HEK293 (cell line): ENCODE measurements at regions not wholly inside any gene's neighbourhood (a gene's known extent, or its start where the extent isn't known, plus 50 kb on each side); places are given as distances from the start of the nearest gene placed in this dataset.
A peak's percentile ranks its signal among the peaks of the same experiment; 100 is the strongest.

ENCODE experiments used
- CTCF ChIA-PET: fragments of 350-600 bp; formaldehyde crosslinking; extraction: SDS; loops from one replicate; lab custom pipeline; 2021; ENCODE audit warnings: antibody characterized with exemption; lab: Yijun Ruan, JAX
- POLR2A ChIA-PET: fragments of 300-600 bp; formaldehyde crosslinking; extraction: SDS; loops from one replicate; lab custom pipeline; 2020; ENCODE audit warnings: antibody characterized with exemption, inconsistent platforms; lab: Yijun Ruan, JAX
- H3K27ac ChIP-seq: fragments of 200-500 bp; sonication (Bioruptor generic); 2 replicates; pipeline ENCODE4 v1.5.1; 2014; ENCODE audit warnings: low read depth, low read length, control low read depth, inconsistent platforms; ENCODE audit errors: extremely low read depth
- H3K36me3 ChIP-seq, 2 experiments: fragments of 200-500 bp in 1 of 2; sonication (Bioruptor generic) in 1 of 2; 1 replicate in 1 of 2; 2 replicates in 1 of 2; pipeline ENCODE4 v1.5.1; 2014 to 2017; ENCODE audit warnings: inconsistent platforms in 2 of 2, low read length in 2 of 2; ENCODE audit not compliant: control insufficient read depth in 2 of 2, insufficient read depth in 1 of 2
- H3K4me1 ChIP-seq: fragments of 200-500 bp; sonication (Bioruptor generic); 2 replicates; pipeline ENCODE4 v1.5.1; 2014; ENCODE audit warnings: mild to moderate bottlenecking, low read length, inconsistent platforms; ENCODE audit not compliant: control insufficient read depth, insufficient read depth
- H3K4me3 ChIP-seq: 2 replicates; pipeline ENCODE4 v1.5.1; 2011; ENCODE audit warnings: low read depth, mild to moderate bottlenecking, control low read depth, low read length, moderate library complexity
- H3K9me3 ChIP-seq: fragments of 200-500 bp; sonication (Bioruptor generic); 2 replicates; pipeline ENCODE4 v1.5.1; 2014; ENCODE audit warnings: low read depth, low read length, inconsistent platforms; ENCODE audit not compliant: control insufficient read depth, insufficient read depth
- ELK4 ChIP-seq: IDR thresholded peaks from 2 replicates; pipeline ENCODE4 v1.6.1; 2011; ENCODE audit warnings: mild to moderate bottlenecking, low read depth, low read length, borderline replicate concordance
- IKZF3 ChIP-seq: fragments of 450-650 bp; IDR thresholded peaks from 2 replicates; pipeline ENCODE4 v1.5.0; 2018; ENCODE audit warnings: missing biosample characterization, mild to moderate bottlenecking, missing genetic modification characterization, moderate library complexity
- KLF17 ChIP-seq: fragments of 450-650 bp; formaldehyde crosslinking; IDR thresholded peaks from 2 replicates; pipeline ENCODE4 v1.5.1; 2016; ENCODE audit warnings: missing biosample characterization, missing genetic modification characterization
- PBX3 ChIP-seq: sonication (generic); formaldehyde crosslinking; IDR thresholded peaks from 2 replicates; pipeline ENCODE4 v1.8.1; 2022; ENCODE audit warnings: mild to moderate bottlenecking, moderate library complexity, missing genetic modification reagents
- SP2 ChIP-seq: fragments of 450-650 bp; formaldehyde crosslinking; IDR thresholded peaks from 2 replicates; pipeline ENCODE4 v1.5.1; 2016; ENCODE audit warnings: missing biosample characterization, missing genetic modification characterization
- WT1 ChIP-seq: fragments of 450-650 bp; formaldehyde crosslinking; IDR thresholded peaks from 2 replicates; pipeline ENCODE4 v1.5.1; 2016; ENCODE audit warnings: missing biosample characterization, missing genetic modification characterization
- ZBTB21 ChIP-seq: fragments of 450-650 bp; formaldehyde crosslinking; IDR thresholded peaks from 2 replicates; pipeline ENCODE4 v1.5.1; 2017; ENCODE audit warnings: missing biosample characterization, missing genetic modification characterization
- ZNF10 ChIP-seq: fragments of 450-650 bp; formaldehyde crosslinking; IDR thresholded peaks from 2 replicates; pipeline ENCODE4 v1.5.1; 2017; ENCODE audit warnings: missing biosample characterization, missing genetic modification characterization
- ZNF138 ChIP-seq: fragments of 450-650 bp; formaldehyde crosslinking; IDR thresholded peaks from 2 replicates; pipeline ENCODE4 v1.5.1; 2016; ENCODE audit warnings: missing biosample characterization, missing genetic modification characterization, borderline replicate concordance
- ZNF155 ChIP-seq: fragments of 450-650 bp; formaldehyde crosslinking; IDR thresholded peaks from 2 replicates; pipeline ENCODE4 v1.5.1; 2016; ENCODE audit warnings: missing biosample characterization, missing genetic modification characterization
- ZNF169 ChIP-seq: fragments of 450-650 bp; formaldehyde crosslinking; IDR thresholded peaks from 2 replicates; pipeline ENCODE4 v1.5.1; 2016; ENCODE audit warnings: missing biosample characterization, missing genetic modification characterization
- ZNF19 ChIP-seq: fragments of 450-650 bp; formaldehyde crosslinking; IDR thresholded peaks from 2 replicates; pipeline ENCODE4; 2016; ENCODE audit warnings: missing biosample characterization, missing genetic modification characterization, low read depth
- ZNF266 ChIP-seq: fragments of 450-650 bp; formaldehyde crosslinking; IDR thresholded peaks from 2 replicates; pipeline ENCODE4 v1.5.1; 2016; ENCODE audit warnings: missing biosample characterization, missing genetic modification characterization, low read depth
- ZNF302 ChIP-seq: fragments of 450-650 bp; formaldehyde crosslinking; IDR thresholded peaks from 2 replicates; pipeline ENCODE4 v1.5.1; 2016; ENCODE audit warnings: missing biosample characterization, missing genetic modification characterization, low read depth
- ZNF366 ChIP-seq: fragments of 450-650 bp; formaldehyde crosslinking; conservative IDR thresholded peaks from 2 replicates; pipeline ENCODE4 v1.5.1; 2016; ENCODE audit warnings: missing biosample characterization, missing genetic modification characterization
- ZNF394 ChIP-seq: fragments of 450-650 bp; formaldehyde crosslinking; IDR thresholded peaks from 2 replicates; pipeline ENCODE4 v1.5.1; 2016; ENCODE audit warnings: missing biosample characterization, missing genetic modification characterization, mild to moderate bottlenecking, moderate library complexity, borderline replicate concordance
- ZNF416 ChIP-seq: fragments of 450-650 bp; formaldehyde crosslinking; IDR thresholded peaks from 2 replicates; pipeline ENCODE4 v1.5.1; 2016; ENCODE audit warnings: missing biosample characterization, missing genetic modification characterization
- ZNF549 ChIP-seq: fragments of 450-650 bp; IDR thresholded peaks from 2 replicates; pipeline ENCODE4 v1.5.1; 2018; ENCODE audit warnings: missing biosample characterization, missing genetic modification characterization, mild to moderate bottlenecking, inconsistent platforms, moderate library complexity
- ZNF580 ChIP-seq: fragments of 450-650 bp; formaldehyde crosslinking; IDR thresholded peaks from 2 replicates; pipeline ENCODE4 v1.5.1; 2016; ENCODE audit warnings: missing biosample characterization, missing genetic modification characterization
- ZNF585B ChIP-seq: fragments of 450-650 bp; formaldehyde crosslinking; IDR thresholded peaks from 2 replicates; pipeline ENCODE4 v1.5.1; 2016; ENCODE audit warnings: missing biosample characterization, missing genetic modification characterization
- ZNF624 ChIP-seq: fragments of 450-650 bp; formaldehyde crosslinking; IDR thresholded peaks from 2 replicates; pipeline ENCODE4 v1.5.1; 2017; ENCODE audit warnings: missing biosample characterization, missing genetic modification characterization
- ZNF639 ChIP-seq: fragments of 450-650 bp; formaldehyde crosslinking; IDR thresholded peaks from 2 replicates; pipeline ENCODE4 v1.5.1; 2016; ENCODE audit warnings: missing biosample characterization, missing genetic modification characterization
- ZNF692 ChIP-seq: fragments of 450-650 bp; formaldehyde crosslinking; IDR thresholded peaks from 2 replicates; pipeline ENCODE4 v1.5.1; 2016; ENCODE audit warnings: missing biosample characterization, missing genetic modification characterization

- TF ChIP-seq ZNF366 (tag by site-specific recombination), result peak; percentile 37; the same call in 1 of the 2 replicates
- no peak for TF ChIP-seq ZNF585B (tag by site-specific recombination)
- TF ChIP-seq ZNF549 (tag by site-specific recombination), result no peak
- TF ChIP-seq PBX3 (CRISPR knock-in tag), result no peak
- TF ChIP-seq, all 188 proteins: peak for 5
These were observed 321.1 kb downstream of the PIK3C3 start (continued) for GRCh38 chr18:42275949-42276730.

GRCh38 chr18:42281124-42281523 lies 326.1 kb downstream of the PIK3C3 start:
- POLR2A ChIA-PET, result no interaction called here
- Histone ChIP-seq H3K4me1 (no peaks in the 10 kb centered on the region), H3K4me3 (no peak overlapping the region), H3K9me3 (no peaks in the 10 kb centered on the region), H3K36me3 (no peaks in the 10 kb centered on the region), H3K27ac (no peak overlapping the region)
- TF ChIP-seq ZNF416 (tag by site-specific recombination) (no peak), WT1 (tag by site-specific recombination) (no peak), ZNF394 (tag by site-specific recombination) (no peak), ELK4 (no peak), ZNF155 (tag by site-specific recombination) (no peak), ZNF692 (no peak), ZNF169 (tag by site-specific recombination) (no peak), ZNF10 (tag by site-specific recombination) (no peak), ZNF639 (tag by site-specific recombination) (no peak), SP2 (tag by site-specific recombination) (no peak), KLF17 (tag by site-specific recombination) (no peak), ZNF624 (tag by site-specific recombination) (no peak), ZNF580 (no peak), ZNF138 (no peak), ZNF302 (no peak), ZNF19 (tag by site-specific recombination) (no peak), ZNF266 (tag by site-specific recombination) (no peak), IKZF3 (tag by site-specific recombination) (no peak), ZBTB21 (no peak)
- CTCF ChIA-PET, result interaction anchor here (0.6 to 0.7 kb wide), 2 partner anchors 315 to 1139 kb away, joined by 3 to 4 read pairs; no protein-coding TSS in a partner anchor
